HEK293 (cell line): ENCODE measurements at regions not wholly inside any gene's neighbourhood (a gene's known extent, or its start where the extent isn't known, plus 50 kb on each side); places are given as distances from the start of the nearest gene placed in this dataset.

Source experiments
- CTCF ChIA-PET: fragments of 350-600 bp; formaldehyde crosslinking; extraction: SDS; loops from one replicate; lab custom pipeline; 2021; ENCODE audit warnings: antibody characterized with exemption; lab: Yijun Ruan, JAX
- POLR2A ChIA-PET: fragments of 300-600 bp; formaldehyde crosslinking; extraction: SDS; loops from one replicate; lab custom pipeline; 2020; ENCODE audit warnings: antibody characterized with exemption, inconsistent platforms; lab: Yijun Ruan, JAX
- H3K27ac ChIP-seq: fragments of 200-500 bp; sonication (Bioruptor generic); 2 replicates; pipeline ENCODE4 v1.5.1; 2014; ENCODE audit warnings: low read depth, low read length, control low read depth, inconsistent platforms; ENCODE audit errors: extremely low read depth
- H3K36me3 ChIP-seq, 2 experiments: fragments of 200-500 bp in 1 of 2; sonication (Bioruptor generic) in 1 of 2; 1 replicate in 1 of 2; 2 replicates in 1 of 2; pipeline ENCODE4 v1.5.1; 2014 to 2017; ENCODE audit warnings: inconsistent platforms in 2 of 2, low read length in 2 of 2; ENCODE audit not compliant: control insufficient read depth in 2 of 2, insufficient read depth in 1 of 2
- H3K4me1 ChIP-seq: fragments of 200-500 bp; sonication (Bioruptor generic); 2 replicates; pipeline ENCODE4 v1.5.1; 2014; ENCODE audit warnings: mild to moderate bottlenecking, low read length, inconsistent platforms; ENCODE audit not compliant: control insufficient read depth, insufficient read depth
- H3K4me3 ChIP-seq: 2 replicates; pipeline ENCODE4 v1.5.1; 2011; ENCODE audit warnings: low read depth, mild to moderate bottlenecking, control low read depth, low read length, moderate library complexity
- H3K9me3 ChIP-seq: fragments of 200-500 bp; sonication (Bioruptor generic); 2 replicates; pipeline ENCODE4 v1.5.1; 2014; ENCODE audit warnings: low read depth, low read length, inconsistent platforms; ENCODE audit not compliant: control insufficient read depth, insufficient read depth
- FEZF1 ChIP-seq: fragments of 450-650 bp; formaldehyde crosslinking; IDR thresholded peaks from 2 replicates; pipeline ENCODE4 v1.5.1; 2016; ENCODE audit warnings: missing biosample characterization, missing genetic modification characterization
- GFI1B ChIP-seq: fragments of 450-650 bp; formaldehyde crosslinking; IDR thresholded peaks from 2 replicates; pipeline ENCODE4 v1.5.1; 2016; ENCODE audit warnings: missing biosample characterization, missing genetic modification characterization
- GLI2 ChIP-seq: fragments of 450-650 bp; formaldehyde crosslinking; IDR thresholded peaks from 2 replicates; pipeline ENCODE4; 2017; ENCODE audit warnings: missing biosample characterization, missing genetic modification characterization, low read depth, borderline replicate concordance
- RBAK ChIP-seq: fragments of 450-650 bp; formaldehyde crosslinking; IDR thresholded peaks from 2 replicates; pipeline ENCODE4 v1.5.1; 2016; ENCODE audit warnings: missing biosample characterization, missing genetic modification characterization
- SP3 ChIP-seq: fragments of 450-650 bp; formaldehyde crosslinking; IDR thresholded peaks from 2 replicates; pipeline ENCODE4 v1.5.1; 2016; ENCODE audit warnings: missing biosample characterization, missing genetic modification characterization
- ZFP3 ChIP-seq: fragments of 450-650 bp; formaldehyde crosslinking; IDR thresholded peaks from 2 replicates; pipeline ENCODE4 v1.5.1; 2016; ENCODE audit warnings: low read depth, missing biosample characterization, missing genetic modification characterization
- ZFP69B ChIP-seq: fragments of 450-650 bp; formaldehyde crosslinking; IDR thresholded peaks from 2 replicates; pipeline ENCODE4 v1.5.1; 2016; ENCODE audit warnings: missing biosample characterization, missing genetic modification characterization
- ZNF132 ChIP-seq: fragments of 450-650 bp; formaldehyde crosslinking; IDR thresholded peaks from 2 replicates; pipeline ENCODE4 v1.5.1; 2017; ENCODE audit warnings: missing biosample characterization, missing genetic modification characterization, borderline replicate concordance
- ZNF184 ChIP-seq: fragments of 450-650 bp; IDR thresholded peaks from 2 replicates; pipeline ENCODE4 v1.5.1; 2018; ENCODE audit warnings: missing biosample characterization, mild to moderate bottlenecking, missing genetic modification characterization
- ZNF350 ChIP-seq: fragments of 450-650 bp; formaldehyde crosslinking; IDR thresholded peaks from 2 replicates; pipeline ENCODE4 v1.5.0; 2017; ENCODE audit warnings: missing biosample characterization, mild to moderate bottlenecking, missing genetic modification characterization
- ZNF366 ChIP-seq: fragments of 450-650 bp; formaldehyde crosslinking; conservative IDR thresholded peaks from 2 replicates; pipeline ENCODE4 v1.5.1; 2016; ENCODE audit warnings: missing biosample characterization, missing genetic modification characterization
- ZNF510 ChIP-seq: fragments of 450-650 bp; formaldehyde crosslinking; IDR thresholded peaks from 2 replicates; pipeline ENCODE4 v1.5.1; 2018; ENCODE audit warnings: mild to moderate bottlenecking, missing genetic modification characterization, missing biosample characterization; ENCODE audit not compliant: insufficient replicate concordance
- ZNF596 ChIP-seq: fragments of 450-650 bp; IDR thresholded peaks from 2 replicates; pipeline ENCODE4 v1.5.0; 2018; ENCODE audit warnings: missing biosample characterization, mild to moderate bottlenecking, missing genetic modification characterization, moderate library complexity
- TF ChIP-seq, protein P1 (sequence below): fragments of 450-650 bp; formaldehyde crosslinking; IDR thresholded peaks from 2 replicates; pipeline ENCODE4 v1.5.1; 2016; ENCODE audit warnings: missing biosample characterization, missing genetic modification characterization
- TF ChIP-seq, protein P2 (sequence below): fragments of 450-650 bp; IDR thresholded peaks from 2 replicates; pipeline ENCODE4 v1.5.1; 2018; ENCODE audit warnings: missing biosample characterization, mild to moderate bottlenecking, missing genetic modification characterization
- TF ChIP-seq, protein P3 (sequence below): fragments of 450-650 bp; formaldehyde crosslinking; IDR thresholded peaks from 2 replicates; pipeline ENCODE4; 2016; ENCODE audit warnings: missing biosample characterization, missing genetic modification characterization
- TF ChIP-seq, protein P4 (sequence below): fragments of 450-650 bp; IDR thresholded peaks from 2 replicates; pipeline ENCODE4 v1.5.1; 2018; ENCODE audit warnings: missing biosample characterization, missing genetic modification characterization
- TF ChIP-seq, protein P5 (sequence below): fragments of 450-650 bp; formaldehyde crosslinking; IDR thresholded peaks from 2 replicates; pipeline ENCODE4 v1.5.1; 2016; ENCODE audit warnings: missing biosample characterization, missing genetic modification characterization, borderline replicate concordance
- TF ChIP-seq, protein P6 (sequence below): fragments of 450-650 bp; formaldehyde crosslinking; IDR thresholded peaks from 2 replicates; pipeline ENCODE4 v1.5.1; 2016; ENCODE audit warnings: missing biosample characterization, missing genetic modification characterization

GRCh38 chr12:89073659-89074058 is 278.6 kb downstream of the DUSP6 start (continued):
- TF ChIP-seq, protein P1, sequence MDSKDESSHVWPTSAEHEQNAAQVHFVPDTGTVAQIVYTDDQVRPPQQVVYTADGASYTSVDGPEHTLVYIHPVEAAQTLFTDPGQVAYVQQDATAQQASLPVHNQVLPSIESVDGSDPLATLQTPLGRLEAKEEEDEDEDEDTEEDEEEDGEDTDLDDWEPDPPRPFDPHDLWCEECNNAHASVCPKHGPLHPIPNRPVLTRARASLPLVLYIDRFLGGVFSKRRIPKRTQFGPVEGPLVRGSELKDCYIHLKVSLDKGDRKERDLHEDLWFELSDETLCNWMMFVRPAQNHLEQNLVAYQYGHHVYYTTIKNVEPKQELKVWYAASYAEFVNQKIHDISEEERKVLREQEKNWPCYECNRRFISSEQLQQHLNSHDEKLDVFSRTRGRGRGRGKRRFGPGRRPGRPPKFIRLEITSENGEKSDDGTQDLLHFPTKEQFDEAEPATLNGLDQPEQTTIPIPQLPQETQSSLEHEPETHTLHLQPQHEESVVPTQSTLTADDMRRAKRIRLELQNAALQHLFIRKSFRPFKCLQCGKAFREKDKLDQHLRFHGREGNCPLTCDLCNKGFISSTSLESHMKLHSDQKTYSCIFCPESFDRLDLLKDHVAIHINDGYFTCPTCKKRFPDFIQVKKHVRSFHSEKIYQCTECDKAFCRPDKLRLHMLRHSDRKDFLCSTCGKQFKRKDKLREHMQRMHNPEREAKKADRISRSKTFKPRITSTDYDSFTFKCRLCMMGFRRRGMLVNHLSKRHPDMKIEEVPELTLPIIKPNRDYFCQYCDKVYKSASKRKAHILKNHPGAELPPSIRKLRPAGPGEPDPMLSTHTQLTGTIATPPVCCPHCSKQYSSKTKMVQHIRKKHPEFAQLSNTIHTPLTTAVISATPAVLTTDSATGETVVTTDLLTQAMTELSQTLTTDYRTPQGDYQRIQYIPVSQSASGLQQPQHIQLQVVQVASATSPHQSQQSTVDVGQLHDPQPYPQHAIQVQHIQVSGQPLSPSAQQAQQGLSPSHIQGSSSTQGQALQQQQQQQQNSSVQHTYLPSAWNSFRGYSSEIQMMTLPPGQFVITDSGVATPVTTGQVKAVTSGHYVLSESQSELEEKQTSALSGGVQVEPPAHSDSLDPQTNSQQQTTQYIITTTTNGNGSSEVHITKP: no peak
- no peak for TF ChIP-seq FEZF1

DNA sequence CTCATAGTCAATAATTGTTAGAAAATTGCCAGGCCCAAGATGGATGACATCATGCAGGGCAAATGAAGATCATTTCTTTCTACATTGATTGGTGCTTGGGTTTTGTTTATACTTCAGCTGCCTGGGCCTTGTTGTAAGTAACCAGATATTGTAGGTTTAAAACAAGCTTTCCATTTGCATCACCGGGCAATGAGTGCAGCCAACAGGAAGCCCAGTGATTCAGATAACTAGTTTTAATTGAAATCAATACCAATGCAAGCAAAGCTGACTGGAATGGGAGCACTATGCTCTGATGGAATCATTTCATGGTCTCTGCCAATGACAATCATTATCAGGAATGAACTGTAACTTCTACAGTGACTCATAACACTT is 279.3 kb downstream of the DUSP6 start:
- Histone ChIP-seq H3K9me3 (no peaks in the 10 kb centered on the region), H3K4me3 (no peak overlapping the region), H3K27ac (no peak overlapping the region), H3K4me1 (no peaks in the 10 kb centered on the region), H3K36me3 (no peaks in the 10 kb centered on the region)
- POLR2A ChIA-PET: no interaction called here
- CTCF ChIA-PET: interaction anchor here (0.7 kb wide), 1 partner anchor 275 kb away, joined by 4 read pairs; no protein-coding TSS in a partner anchor
- TF ChIP-seq, protein P2, sequence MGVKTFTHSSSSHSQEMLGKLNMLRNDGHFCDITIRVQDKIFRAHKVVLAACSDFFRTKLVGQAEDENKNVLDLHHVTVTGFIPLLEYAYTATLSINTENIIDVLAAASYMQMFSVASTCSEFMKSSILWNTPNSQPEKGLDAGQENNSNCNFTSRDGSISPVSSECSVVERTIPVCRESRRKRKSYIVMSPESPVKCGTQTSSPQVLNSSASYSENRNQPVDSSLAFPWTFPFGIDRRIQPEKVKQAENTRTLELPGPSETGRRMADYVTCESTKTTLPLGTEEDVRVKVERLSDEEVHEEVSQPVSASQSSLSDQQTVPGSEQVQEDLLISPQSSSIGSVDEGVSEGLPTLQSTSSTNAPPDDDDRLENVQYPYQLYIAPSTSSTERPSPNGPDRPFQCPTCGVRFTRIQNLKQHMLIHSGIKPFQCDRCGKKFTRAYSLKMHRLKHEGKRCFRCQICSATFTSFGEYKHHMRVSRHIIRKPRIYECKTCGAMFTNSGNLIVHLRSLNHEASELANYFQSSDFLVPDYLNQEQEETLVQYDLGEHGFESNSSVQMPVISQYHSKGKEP: no peak
- TF ChIP-seq, protein P3, sequence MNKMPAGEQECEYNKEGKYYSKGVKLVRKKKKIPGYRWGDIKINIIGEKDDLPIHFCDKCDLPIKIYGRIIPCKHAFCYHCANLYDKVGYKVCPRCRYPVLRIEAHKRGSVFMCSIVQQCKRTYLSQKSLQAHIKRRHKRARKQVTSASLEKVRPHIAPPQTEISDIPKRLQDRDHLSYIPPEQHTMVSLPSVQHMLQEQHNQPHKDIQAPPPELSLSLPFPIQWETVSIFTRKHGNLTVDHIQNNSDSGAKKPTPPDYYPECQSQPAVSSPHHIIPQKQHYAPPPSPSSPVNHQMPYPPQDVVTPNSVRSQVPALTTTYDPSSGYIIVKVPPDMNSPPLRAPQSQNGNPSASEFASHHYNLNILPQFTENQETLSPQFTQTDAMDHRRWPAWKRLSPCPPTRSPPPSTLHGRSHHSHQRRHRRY (tag by site-specific recombination): no peak
- TF ChIP-seq ZNF510 (tag by site-specific recombination) (no peak), ZNF132 (tag by site-specific recombination) (no peak), ZNF366 (peak; percentile 44; the same call in 1 of the 2 replicates), ZNF596 (tag by site-specific recombination) (no peak), GFI1B (tag by site-specific recombination) (peak; percentile 77), ZFP69B (tag by site-specific recombination) (no peak), RBAK (tag by site-specific recombination) (no peak), ZNF350 (tag by site-specific recombination) (no peak), ZNF184 (tag by site-specific recombination) (peak; percentile 46; the same call in 1 of the 2 replicates), SP3 (tag by site-specific recombination) (no peak; the same call in 1 of the 2 replicates), ZFP3 (tag by site-specific recombination) (no peak), GLI2 (tag by site-specific recombination) (no peak)
- TF ChIP-seq, protein P4, sequence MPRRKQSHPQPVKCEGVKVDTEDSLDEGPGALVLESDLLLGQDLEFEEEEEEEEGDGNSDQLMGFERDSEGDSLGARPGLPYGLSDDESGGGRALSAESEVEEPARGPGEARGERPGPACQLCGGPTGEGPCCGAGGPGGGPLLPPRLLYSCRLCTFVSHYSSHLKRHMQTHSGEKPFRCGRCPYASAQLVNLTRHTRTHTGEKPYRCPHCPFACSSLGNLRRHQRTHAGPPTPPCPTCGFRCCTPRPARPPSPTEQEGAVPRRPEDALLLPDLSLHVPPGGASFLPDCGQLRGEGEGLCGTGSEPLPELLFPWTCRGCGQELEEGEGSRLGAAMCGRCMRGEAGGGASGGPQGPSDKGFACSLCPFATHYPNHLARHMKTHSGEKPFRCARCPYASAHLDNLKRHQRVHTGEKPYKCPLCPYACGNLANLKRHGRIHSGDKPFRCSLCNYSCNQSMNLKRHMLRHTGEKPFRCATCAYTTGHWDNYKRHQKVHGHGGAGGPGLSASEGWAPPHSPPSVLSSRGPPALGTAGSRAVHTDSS (tag by site-specific recombination): no peak; the same call in 1 of the 2 replicates
- TF ChIP-seq, protein P5, sequence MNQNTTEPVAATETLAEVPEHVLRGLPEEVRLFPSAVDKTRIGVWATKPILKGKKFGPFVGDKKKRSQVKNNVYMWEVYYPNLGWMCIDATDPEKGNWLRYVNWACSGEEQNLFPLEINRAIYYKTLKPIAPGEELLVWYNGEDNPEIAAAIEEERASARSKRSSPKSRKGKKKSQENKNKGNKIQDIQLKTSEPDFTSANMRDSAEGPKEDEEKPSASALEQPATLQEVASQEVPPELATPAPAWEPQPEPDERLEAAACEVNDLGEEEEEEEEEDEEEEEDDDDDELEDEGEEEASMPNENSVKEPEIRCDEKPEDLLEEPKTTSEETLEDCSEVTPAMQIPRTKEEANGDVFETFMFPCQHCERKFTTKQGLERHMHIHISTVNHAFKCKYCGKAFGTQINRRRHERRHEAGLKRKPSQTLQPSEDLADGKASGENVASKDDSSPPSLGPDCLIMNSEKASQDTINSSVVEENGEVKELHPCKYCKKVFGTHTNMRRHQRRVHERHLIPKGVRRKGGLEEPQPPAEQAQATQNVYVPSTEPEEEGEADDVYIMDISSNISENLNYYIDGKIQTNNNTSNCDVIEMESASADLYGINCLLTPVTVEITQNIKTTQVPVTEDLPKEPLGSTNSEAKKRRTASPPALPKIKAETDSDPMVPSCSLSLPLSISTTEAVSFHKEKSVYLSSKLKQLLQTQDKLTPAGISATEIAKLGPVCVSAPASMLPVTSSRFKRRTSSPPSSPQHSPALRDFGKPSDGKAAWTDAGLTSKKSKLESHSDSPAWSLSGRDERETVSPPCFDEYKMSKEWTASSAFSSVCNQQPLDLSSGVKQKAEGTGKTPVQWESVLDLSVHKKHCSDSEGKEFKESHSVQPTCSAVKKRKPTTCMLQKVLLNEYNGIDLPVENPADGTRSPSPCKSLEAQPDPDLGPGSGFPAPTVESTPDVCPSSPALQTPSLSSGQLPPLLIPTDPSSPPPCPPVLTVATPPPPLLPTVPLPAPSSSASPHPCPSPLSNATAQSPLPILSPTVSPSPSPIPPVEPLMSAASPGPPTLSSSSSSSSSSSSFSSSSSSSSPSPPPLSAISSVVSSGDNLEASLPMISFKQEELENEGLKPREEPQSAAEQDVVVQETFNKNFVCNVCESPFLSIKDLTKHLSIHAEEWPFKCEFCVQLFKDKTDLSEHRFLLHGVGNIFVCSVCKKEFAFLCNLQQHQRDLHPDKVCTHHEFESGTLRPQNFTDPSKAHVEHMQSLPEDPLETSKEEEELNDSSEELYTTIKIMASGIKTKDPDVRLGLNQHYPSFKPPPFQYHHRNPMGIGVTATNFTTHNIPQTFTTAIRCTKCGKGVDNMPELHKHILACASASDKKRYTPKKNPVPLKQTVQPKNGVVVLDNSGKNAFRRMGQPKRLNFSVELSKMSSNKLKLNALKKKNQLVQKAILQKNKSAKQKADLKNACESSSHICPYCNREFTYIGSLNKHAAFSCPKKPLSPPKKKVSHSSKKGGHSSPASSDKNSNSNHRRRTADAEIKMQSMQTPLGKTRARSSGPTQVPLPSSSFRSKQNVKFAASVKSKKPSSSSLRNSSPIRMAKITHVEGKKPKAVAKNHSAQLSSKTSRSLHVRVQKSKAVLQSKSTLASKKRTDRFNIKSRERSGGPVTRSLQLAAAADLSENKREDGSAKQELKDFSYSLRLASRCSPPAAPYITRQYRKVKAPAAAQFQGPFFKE (tag by site-specific recombination): no peak
- TF ChIP-seq, protein P6, sequence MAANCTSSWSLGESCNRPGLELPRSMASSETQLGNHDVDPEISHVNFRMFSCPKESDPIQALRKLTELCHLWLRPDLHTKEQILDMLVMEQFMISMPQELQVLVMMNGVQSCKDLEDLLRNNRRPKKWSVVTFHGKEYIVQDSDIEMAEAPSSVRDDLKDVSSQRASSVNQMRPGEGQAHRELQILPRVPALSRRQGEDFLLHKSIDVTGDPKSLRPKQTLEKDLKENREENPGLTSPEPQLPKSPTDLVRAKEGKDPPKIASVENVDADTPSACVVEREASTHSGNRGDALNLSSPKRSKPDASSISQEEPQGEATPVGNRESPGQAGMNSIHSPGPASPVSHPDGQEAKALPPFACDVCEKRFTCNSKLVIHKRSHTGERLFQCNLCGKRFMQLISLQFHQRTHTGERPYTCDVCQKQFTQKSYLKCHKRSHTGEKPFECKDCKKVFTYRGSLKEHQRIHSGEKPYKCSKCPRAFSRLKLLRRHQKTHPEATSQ (tag by site-specific recombination): no peak
